CD4-positive, alpha-beta T cell treated with Interleukin-4 for 4 hours (primary cell): ENCODE measurements at regions not wholly inside any gene's neighbourhood (a gene's known extent, or its start where the extent isn't known, plus 50 kb on each side); places are given as distances from the start of the nearest gene placed in this dataset.
A peak's percentile ranks its signal among the peaks of the same experiment; 100 is the strongest.

Experiments
- DNase-seq: peaks from one replicate; pipeline ENCODE4 v3.0.0-alpha.2; 2020

DNA sequence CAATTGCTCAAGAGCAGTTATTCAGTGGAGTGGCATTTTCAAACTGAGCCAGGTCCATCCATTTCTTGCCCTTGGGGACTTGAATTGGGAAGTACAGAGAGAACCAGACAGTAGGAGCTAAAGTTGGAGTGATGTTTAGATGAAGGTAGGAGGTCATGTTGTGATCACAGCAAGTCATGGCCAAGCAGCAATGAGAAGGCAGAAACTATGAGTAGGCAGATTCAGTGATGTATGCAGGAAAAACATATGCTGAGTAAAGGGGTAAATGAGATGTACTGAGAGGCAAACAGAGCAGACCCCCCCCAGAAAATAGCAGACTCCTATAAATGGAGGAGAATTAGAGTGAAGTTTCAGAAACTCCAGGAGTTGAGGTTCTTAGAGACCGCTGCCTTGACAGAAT is 95.8 kb downstream of the PERP start:
- no peak for DNase-seq

DNA sequence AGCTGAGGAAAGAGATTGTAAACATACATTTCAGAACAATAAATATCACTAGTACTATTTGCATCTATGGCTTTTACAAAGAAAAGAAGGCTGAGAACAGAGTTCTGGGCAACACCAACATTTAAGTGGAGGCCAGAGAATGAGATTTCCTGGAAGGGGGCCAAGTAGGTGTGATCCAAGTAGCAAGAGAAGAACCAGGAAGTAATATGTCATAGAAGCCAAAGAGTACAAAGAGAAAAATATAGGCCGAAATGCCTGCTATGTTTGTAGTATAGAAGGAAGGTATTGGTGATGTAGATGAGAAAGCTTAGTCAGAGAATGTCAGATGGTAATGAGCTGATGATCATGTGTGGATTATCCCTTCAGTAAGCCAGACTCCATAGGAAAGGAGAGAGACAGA is 94.5 kb downstream of the PERP start:
- DNase-seq: peak; percentile 2

DNA sequence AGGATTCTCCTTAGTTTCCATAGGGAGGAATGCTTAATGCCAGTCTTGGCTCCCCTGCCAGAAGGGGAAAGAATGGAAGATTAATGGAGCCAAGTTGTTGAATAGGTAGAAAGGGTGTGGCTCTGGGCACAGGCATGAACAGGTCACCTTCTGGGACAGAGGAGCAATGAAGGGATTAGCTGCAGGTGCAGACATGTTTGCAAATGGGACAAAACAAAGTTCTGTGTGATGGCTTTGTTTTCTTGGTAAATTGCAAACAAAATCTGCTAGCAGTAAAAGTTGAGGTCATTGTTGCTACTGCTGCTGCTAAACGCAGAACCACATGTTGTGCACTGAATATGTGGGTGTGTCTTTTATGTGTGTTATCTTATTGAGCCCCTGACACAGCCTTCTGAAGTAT is 93.3 kb downstream of the PERP start:
- no peak for DNase-seq

DNA sequence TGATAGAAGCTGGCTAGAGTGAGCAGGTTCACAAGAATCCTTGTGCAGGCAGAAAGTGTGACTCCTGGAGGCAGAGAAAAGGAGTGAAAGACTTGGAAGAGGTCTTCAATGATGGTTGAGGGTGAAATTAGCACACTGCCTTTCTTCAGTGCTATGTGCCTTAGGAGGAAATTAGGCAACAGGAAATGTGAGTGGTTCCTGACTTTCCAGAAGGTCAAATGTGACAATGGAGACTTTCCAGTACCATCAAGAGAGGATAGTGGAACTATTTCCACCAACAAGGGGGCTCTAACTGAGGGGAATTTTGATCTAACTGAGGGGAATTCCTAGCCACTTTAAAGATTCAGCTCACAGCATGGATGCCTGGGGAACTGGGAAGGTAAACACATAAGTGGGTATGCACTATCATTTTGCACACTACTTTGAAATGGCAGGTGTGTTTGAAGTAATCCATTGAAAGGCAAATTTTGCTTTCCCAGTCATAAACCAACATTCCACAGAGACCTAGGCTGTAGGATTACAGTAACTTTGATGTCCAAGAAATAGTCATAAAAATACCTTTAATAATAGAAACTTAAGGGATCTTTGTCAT is 90.0 kb downstream of the PERP start:
- no peak for DNase-seq

DNA sequence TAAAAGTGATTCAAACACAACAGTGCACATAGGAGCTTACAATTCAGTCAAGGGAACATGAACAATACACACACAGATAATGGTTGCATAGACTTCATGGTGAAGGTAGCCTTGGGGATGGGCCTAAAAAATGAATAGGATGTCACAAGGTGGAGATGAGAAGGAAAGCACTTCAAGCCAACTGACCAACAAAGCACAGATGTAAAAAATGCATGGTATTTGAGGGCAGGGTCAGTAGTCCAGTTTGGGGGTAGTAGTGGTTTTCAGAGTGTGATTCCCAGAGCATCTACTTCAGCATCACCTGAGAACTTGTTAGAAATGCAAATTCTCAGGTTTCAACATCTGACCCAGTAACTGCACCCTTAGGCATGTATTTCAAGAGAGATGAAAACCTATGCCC is 88.9 kb downstream of the PERP start:
- DNase-seq: no peak

DNA sequence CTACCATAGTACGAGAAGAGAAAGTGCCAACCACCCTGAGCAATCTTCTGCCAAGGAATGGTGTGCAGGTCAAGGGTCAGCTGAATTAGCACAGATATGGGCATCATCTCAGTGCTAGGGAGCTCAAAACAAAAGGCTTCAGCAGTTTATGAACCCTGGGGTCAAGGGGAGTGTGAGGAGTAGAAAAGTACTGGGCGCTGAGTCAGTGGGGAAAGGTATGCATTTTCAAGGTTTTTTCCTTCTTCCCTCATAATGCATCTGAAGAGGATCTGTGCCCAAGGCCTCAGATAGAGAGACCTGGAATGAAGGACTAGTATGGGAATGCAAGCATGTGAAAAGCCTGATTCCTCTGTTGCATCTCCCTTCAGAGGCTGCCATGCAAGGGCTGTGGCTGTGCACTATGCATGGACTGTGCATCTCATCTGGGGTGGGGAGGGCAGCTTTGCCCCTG is 81.7 kb downstream of the PERP start:
- DNase-seq: no peak

DNA sequence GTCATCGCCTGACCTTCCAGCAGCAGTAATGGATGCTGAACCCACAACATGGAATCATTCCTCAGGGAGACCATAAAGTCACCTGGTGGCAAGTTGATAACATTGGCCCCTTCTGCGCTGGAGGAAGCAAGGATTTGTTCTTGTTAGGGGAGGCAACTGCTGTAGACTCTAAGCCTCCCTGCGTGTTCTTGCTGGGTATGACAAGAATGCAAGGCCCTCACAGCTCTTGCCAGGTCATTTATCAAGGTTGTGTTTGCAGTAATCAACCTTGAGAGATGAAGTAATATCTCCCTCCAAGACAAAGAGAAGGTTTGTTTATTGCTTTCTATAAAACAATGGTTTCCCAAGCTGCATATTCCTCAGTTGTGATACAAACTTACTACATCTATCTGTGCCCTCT is 80.9 kb downstream of the PERP start:
- no peak for DNase-seq

DNA sequence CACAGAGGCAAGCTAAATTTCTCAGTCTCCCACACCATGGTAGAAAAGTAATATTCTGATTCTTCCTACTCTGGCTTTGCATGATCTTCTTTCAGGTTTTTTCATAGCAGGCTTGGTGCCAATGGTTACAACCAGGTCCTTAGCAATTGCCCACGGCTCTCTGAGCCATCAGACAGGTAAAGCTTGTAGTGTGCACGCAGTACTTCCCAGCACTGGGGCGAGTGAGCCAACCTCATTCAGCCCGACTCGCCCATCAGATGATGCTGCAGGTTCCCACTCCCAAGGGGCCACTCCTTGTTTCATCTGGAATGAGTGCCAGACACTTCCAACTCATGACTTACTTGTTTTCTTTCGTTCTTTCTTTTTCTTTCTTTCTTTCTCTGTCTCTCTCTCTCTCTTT is 78.3 kb downstream of the PERP start:
- no peak for DNase-seq

DNA sequence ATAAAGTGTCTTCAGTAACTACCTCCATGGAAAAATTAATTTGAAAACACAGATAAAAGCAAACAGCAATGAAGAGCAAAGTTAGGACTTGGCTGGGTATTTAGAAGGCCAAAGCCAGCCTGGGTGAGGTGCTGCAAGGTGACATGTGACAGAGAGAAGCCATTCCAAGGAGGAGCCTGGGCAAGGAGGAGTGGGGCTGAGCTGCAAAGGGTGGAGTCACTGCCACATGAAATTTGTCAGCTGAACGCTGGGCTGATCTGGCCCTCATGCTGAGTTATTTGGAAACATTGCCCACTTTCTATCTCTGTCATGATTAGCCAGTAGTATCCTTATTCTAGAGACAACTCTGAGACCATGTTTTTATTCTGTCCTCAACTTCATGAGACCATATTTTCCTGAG is 76.3 kb downstream of the PERP start:
- DNase-seq: no peak

DNA sequence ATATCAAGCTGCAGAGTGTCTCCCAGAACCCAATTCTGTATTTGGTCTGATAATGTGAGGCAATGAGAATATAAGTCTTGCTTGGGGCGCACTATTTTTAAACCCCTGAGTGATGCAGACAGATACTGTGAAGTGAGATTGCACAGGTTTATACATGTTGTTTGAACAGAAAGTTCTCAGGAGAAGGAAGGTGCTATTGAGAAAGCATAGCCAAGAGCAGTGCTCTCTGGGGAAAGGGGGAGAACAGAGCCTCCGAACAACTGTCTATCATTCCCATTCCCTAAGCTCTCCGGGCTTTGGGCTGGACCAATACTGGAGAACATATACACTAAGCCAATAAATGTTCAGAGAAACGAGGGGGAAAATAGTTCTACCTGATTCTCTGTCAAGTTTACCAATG is 75.8 kb downstream of the PERP start:
- no peak for DNase-seq

DNA sequence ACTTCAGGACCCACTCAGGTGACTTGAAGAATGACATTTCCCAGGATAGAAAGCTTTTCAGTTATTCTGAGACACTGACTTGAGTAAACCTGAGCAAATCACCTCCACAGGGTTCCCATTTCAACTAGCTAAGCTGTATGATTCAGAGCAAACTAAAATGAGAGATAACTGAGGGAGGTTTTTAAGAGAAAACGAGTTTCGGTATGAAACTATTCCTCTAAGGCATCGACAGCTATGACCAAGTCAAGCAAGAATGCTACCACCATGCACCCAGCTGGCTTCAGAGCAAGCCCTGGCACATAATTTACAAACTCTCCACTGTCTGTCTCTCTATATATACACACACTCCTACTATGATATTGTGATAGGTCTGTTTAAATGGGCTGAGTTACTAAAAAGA is 75.4 kb downstream of the PERP start:
- no peak for DNase-seq

DNA sequence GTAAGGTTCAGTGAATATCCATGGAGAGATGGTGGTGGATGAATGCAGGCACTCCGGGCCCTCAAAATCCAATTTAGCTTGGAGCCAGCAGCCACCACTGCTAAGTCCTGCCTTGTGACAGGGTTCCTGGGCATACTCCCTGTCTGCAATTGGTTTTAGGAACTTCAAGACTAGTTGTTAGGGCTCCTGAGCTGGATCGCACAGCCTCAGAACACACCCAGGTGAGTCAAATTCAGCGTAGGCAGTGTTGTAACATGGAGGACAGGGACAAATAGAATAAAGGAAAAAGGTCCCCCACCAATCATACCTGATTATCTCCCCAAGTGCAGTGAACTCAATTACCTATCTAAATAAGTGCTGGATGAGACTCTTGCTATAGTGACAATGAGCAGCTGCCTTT is 74.6 kb downstream of the PERP start:
- no peak for DNase-seq

DNA sequence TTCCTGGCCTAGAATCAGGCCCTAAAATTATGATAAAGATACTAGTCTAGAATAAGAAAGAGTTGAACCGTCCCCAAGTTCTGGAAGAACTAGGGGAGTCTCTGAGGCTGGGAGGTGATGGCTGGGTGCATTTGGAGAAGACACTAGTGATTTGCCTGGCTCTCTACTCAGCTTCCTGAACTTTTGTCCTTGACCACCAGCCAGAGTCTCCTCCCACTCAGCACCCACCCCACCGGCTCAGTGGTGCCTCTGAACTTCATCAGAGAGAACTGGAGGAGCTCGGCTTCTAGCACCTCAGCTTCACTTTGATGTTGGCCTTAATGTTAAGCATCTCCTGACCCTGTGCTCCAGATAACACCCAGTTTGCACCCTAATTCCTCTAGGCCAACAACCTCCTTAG is 73.0 kb downstream of the PERP start:
- DNase-seq: no peak

DNA sequence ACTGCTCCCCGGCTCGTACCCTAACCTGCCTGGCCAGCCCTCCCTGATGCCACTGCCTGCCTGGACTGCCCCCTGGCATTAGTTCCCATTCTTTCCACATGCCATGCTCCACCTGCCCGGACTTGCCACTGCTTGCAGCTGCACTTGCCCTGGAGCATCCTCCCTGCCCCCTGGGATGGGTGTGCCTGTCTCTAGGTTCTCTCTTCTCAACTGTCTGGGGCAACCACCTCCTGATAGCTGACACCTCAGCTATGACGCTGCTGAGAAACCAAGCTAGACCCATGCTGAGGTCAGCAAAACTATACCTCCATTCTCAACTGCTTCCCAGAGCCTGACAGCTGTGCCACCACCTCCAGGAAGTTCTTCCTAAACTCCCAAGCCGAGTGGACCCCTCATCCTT is 72.1 kb downstream of the PERP start:
- no peak for DNase-seq

DNA sequence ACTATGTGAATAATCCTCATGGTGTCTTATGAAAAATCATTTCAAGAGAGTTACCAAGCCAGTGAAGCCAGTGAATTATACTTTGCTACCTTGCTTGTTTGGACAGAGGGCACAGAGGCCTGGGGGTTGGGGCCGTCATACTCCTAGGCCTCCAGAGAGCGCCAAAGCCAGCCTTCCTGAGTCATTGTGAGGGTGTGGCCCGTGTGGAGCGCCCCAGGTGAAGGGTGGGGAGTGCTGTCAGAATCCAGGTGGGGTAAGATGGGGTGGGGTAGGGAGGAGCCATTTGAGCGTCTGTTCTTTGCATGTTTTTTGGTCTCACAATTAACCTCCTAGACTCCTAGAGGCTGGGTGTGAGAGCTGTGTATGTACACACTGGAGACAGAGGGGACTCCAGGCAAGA is 71.1 kb downstream of the PERP start:
- no peak for DNase-seq

DNA sequence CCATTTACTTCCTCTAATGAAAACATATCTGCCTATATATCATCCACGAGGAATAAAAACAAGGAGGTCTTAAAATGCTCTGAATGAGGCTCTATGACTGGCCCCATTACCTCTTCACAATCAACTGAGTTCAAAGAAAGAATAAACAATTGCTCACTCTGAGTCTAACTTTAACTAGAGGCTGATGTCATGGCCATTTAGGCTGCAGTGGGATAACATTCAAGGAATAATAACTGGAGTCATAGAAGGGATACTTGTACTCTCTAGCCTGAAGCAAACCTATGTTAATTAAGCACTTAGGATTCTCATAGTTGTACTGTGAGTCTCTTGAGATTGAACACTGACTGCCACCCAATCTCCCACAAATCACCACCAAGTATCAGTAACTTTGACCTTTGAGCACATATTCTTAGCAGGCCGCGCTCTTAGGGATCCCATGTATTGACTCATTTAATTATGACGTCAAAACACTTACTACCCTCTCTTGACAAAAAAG is 70.2 kb downstream of the PERP start:
- DNase-seq: no peak

DNA sequence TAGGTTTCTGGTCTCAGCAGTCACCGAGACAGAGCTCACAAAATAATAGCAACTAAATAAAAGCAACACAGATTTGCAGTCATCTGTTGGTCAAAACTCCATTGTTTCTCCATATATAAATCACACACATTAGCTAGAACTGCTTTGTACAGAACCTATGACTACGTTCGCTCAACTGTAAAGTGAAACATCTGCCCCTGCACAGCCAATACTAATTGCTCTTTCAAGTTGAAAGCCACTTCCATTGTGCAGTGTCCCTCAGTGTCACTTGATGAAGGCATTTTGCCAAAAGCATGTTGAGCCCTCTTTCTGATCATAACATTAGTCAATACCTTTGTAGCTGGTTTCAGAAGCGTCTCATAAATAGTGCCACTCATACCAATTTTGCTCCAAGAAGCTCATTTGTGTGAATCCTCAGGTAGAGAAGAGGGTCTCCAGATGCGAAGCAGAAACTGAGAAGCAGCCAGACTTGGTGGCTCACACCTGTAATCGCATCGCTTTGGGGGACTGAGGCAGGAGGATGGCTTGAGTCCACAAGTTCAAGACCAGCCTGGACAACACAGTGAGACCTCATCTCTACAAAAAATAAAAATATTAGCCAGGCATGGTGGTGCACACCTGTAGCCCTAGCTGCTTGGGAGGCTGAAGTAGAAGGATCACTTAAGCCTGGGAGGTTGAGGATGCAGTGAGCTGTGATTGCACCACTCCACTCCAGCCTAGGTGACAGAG is 68.9 kb downstream of the PERP start:
- no peak for DNase-seq
